ENCODE measurements at regions not wholly inside any gene's neighbourhood (a gene's known extent, or its start where the extent isn't known, plus 50 kb on each side); places are given as distances from the start of the nearest gene placed in this dataset.

- BruUV-seq (replicated peaks): no TSS peak
- intact Hi-C loops (cut with micrococcal nuclease; ENCODE audit: unreplicated experiment): no loop called here
These were observed 149.9 kb downstream of the CEBPB start for GRCh38 chr20:50340541-50340940.

GRCh38 chr20:50341050-50341449, 150.4 kb downstream of the CEBPB start:
- Histone ChIP-seq H3K4me3 (no peak overlapping the region), H4K20me1 (ENCODE audit: insufficient read depth) (no peaks in the 10 kb centered on the region), H3K9me2 (ENCODE audit: insufficient read depth) (no peaks in the 10 kb centered on the region), H3K27me3 (ENCODE audit: insufficient read depth, low read depth) (no peaks in the 10 kb centered on the region), H3K4me1 (replicated peaks; ENCODE audit: insufficient read depth) (peaks cover 37% of the 10 kb centered on the region), H3K4me2 (no peak overlapping the region), H3K36me3 (ENCODE audit: low read depth) (no peaks in the 10 kb centered on the region), H3K27ac (no peak overlapping the region), H3K9me3 (ENCODE audit: insufficient read depth, low read depth) (no peaks in the 10 kb centered on the region), H3F3A (ENCODE audit: insufficient read depth, low read depth) (peaks cover 22% of the 10 kb centered on the region; the same call in 1 of the 2 replicates), H3K79me2 (ENCODE audit: low read depth) (no peaks in the 10 kb centered on the region), H2AFZ (no peak overlapping the region)
- CTCF ChIA-PET: no interaction called here
- POLR2A ChIA-PET (ENCODE audit: unreplicated experiment): no interaction called here
- TF ChIP-seq CTCF (conservative IDR thresholded peaks at IDR 0.05) (no peak), EZH2 (IDR thresholded peaks at IDR 0.05; ENCODE audit: low read depth) (no peak)
- DNase-seq: no peak
- intact Hi-C loops (cut with micrococcal nuclease; ENCODE audit: unreplicated experiment): no loop called here
- BruUV-seq (replicated peaks): no TSS peak

More at GRCh38 chr20:50340541-50340940, 149.9 kb downstream of the CEBPB start:
- no peak for TF ChIP-seq EZH2 (IDR thresholded peaks at IDR 0.05; ENCODE audit: low read depth)
- TF ChIP-seq CTCF (conservative IDR thresholded peaks at IDR 0.05): no peak
- Histone ChIP-seq H3F3A (ENCODE audit: insufficient read depth, low read depth) (peaks cover 20% of the 10 kb centered on the region; the same call in 1 of the 2 replicates), H3K9me2 (ENCODE audit: insufficient read depth) (no peaks in the 10 kb centered on the region), H3K79me2 (ENCODE audit: low read depth) (no peaks in the 10 kb centered on the region), H3K4me1 (replicated peaks; ENCODE audit: insufficient read depth) (peaks cover 34% of the 10 kb centered on the region), H4K20me1 (ENCODE audit: insufficient read depth) (no peaks in the 10 kb centered on the region), H3K36me3 (ENCODE audit: low read depth) (no peaks in the 10 kb centered on the region), H3K27ac (no peak overlapping the region), H3K4me2 (no peak overlapping the region), H3K9me3 (ENCODE audit: insufficient read depth, low read depth) (no peaks in the 10 kb centered on the region), H3K27me3 (ENCODE audit: insufficient read depth, low read depth) (no peaks in the 10 kb centered on the region), H2AFZ (no peak overlapping the region), H3K4me3 (no peak overlapping the region)
- ChIA-PET CTCF (no interaction called here), POLR2A (ENCODE audit: unreplicated experiment) (interaction anchor here (0.5 kb wide), 1 partner anchor 162 kb away, joined by 3 read pairs; no protein-coding TSS in a partner anchor)
- DNase-seq: no peak

GRCh38 chr20:50341880-50342637, 151.4 kb downstream of the CEBPB start:
- DNase-seq: no peak
- Histone ChIP-seq H3K4me3 (no peak overlapping the region), H4K20me1 (ENCODE audit: insufficient read depth) (no peaks in the 10 kb centered on the region), H3K79me2 (ENCODE audit: low read depth) (no peaks in the 10 kb centered on the region), H3K9me3 (ENCODE audit: insufficient read depth, low read depth) (no peaks in the 10 kb centered on the region), H3F3A (ENCODE audit: insufficient read depth, low read depth) (peaks cover 22% of the 10 kb centered on the region; the same call in 1 of the 2 replicates), H3K4me1 (replicated peaks; ENCODE audit: insufficient read depth) (peaks cover 45% of the 10 kb centered on the region), H3K9me2 (ENCODE audit: insufficient read depth) (no peaks in the 10 kb centered on the region), H3K27me3 (ENCODE audit: insufficient read depth, low read depth) (no peaks in the 10 kb centered on the region), H3K27ac (no peak overlapping the region), H2AFZ (no peak overlapping the region), H3K36me3 (ENCODE audit: low read depth) (no peaks in the 10 kb centered on the region), H3K4me2 (no peak overlapping the region)
- BruUV-seq (replicated peaks): no TSS peak
- TF ChIP-seq EZH2 (IDR thresholded peaks at IDR 0.05; ENCODE audit: low read depth): no peak
- TF ChIP-seq CTCF (conservative IDR thresholded peaks at IDR 0.05): no peak
- CTCF ChIA-PET: interaction anchor here (0.6 kb wide), 1 partner anchor 147 kb away, joined by 3 read pairs; no protein-coding TSS in a partner anchor
- POLR2A ChIA-PET (ENCODE audit: unreplicated experiment): no interaction called here
- intact Hi-C loops (cut with micrococcal nuclease; ENCODE audit: unreplicated experiment): no loop called here

All from PC-9 (cell line).